ENCODE measurements at regions not wholly inside any gene's neighbourhood (a gene's known extent, or its start where the extent isn't known, plus 50 kb on each side); places are given as distances from the start of the nearest gene placed in this dataset.

DNA sequence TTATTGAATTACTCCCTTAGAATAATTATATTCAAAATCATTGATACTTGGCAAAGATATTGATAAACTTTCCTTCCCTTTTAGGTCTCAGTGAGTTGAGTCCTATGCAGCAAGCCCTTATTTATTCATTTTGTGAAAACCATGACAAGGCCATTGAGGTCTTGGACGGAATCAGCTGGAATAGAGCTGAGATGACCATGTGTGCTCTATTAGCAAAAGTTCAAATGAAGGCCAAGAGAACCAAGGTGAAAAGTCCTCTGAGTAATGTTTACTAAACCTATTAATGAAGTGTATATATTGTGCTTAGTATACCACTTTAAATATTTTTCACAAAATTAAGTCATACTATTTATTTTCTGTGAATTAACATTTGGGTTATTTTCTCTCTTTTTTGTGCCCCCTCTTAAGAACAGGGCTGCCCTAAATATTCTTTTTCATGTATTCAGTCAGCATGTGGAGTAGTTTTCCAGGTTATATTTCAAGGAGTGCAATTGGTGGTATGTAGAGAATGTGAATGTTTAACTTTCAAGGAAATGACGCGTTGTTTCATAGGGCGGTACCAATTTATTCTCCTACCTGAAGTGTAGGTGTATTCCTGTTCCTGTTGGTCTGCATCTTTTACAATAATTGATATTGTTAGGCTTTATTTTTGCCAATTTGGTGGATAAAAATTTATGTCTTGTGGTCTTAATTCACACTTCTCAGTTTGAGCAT, 201.4 kb downstream of the TTC6 start:
- TF ChIP-seq, protein P1, sequence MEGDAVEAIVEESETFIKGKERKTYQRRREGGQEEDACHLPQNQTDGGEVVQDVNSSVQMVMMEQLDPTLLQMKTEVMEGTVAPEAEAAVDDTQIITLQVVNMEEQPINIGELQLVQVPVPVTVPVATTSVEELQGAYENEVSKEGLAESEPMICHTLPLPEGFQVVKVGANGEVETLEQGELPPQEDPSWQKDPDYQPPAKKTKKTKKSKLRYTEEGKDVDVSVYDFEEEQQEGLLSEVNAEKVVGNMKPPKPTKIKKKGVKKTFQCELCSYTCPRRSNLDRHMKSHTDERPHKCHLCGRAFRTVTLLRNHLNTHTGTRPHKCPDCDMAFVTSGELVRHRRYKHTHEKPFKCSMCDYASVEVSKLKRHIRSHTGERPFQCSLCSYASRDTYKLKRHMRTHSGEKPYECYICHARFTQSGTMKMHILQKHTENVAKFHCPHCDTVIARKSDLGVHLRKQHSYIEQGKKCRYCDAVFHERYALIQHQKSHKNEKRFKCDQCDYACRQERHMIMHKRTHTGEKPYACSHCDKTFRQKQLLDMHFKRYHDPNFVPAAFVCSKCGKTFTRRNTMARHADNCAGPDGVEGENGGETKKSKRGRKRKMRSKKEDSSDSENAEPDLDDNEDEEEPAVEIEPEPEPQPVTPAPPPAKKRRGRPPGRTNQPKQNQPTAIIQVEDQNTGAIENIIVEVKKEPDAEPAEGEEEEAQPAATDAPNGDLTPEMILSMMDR (conservative IDR thresholded peaks at IDR 0.05; ENCODE audit: low read length) = no peak
- TF ChIP-seq EZH2phosphoT487 (IDR thresholded peaks at IDR 0.05; ENCODE audit: borderline replicate concordance, low read depth, low read length) = no peak
